GM12874 (cell line): ENCODE measurements at regions not wholly inside any gene's neighbourhood (a gene's known extent, or its start where the extent isn't known, plus 50 kb on each side); places are given as distances from the start of the nearest gene placed in this dataset.

ENCODE experiments used
- CTCF ChIP-seq: IDR thresholded peaks from 2 replicates; pipeline ENCODE4 v1.5.1; 2011; ENCODE audit warnings: low read depth, mild to moderate bottlenecking, control low read depth, low read length, moderate library complexity; ENCODE audit not compliant: insufficient read depth

- no peak for TF ChIP-seq CTCF
These were observed 56.1 kb downstream of the FEZF1 start for GRCh38 chr7:122248472-122248871.

- TF ChIP-seq CTCF = no peak
These were observed 78.7 kb downstream of the FEZF1 start for GRCh38 chr7:122225874-122226273.

GRCh38 chr7:122219253-122219865 is 75.3 kb upstream of the AASS start:
- peak; percentile 29; the same call in 1 of the 2 replicates for TF ChIP-seq CTCF

GRCh38 chr7:122217125-122217524 is 73.1 kb upstream of the AASS start:
- TF ChIP-seq CTCF = no peak

- TF ChIP-seq CTCF = no peak
These were observed 68.7 kb upstream of the AASS start for GRCh38 chr7:122212754-122213153.

GRCh38 chr7:122211362-122211761 is 67.3 kb upstream of the AASS start:
- TF ChIP-seq CTCF = no peak

GRCh38 chr7:122206985-122207384 is 62.9 kb upstream of the AASS start:
- no peak for TF ChIP-seq CTCF
